ENCODE measurements at regions not wholly inside any gene's neighbourhood (a gene's known extent, or its start where the extent isn't known, plus 50 kb on each side); places are given as distances from the start of the nearest gene placed in this dataset.

DNA sequence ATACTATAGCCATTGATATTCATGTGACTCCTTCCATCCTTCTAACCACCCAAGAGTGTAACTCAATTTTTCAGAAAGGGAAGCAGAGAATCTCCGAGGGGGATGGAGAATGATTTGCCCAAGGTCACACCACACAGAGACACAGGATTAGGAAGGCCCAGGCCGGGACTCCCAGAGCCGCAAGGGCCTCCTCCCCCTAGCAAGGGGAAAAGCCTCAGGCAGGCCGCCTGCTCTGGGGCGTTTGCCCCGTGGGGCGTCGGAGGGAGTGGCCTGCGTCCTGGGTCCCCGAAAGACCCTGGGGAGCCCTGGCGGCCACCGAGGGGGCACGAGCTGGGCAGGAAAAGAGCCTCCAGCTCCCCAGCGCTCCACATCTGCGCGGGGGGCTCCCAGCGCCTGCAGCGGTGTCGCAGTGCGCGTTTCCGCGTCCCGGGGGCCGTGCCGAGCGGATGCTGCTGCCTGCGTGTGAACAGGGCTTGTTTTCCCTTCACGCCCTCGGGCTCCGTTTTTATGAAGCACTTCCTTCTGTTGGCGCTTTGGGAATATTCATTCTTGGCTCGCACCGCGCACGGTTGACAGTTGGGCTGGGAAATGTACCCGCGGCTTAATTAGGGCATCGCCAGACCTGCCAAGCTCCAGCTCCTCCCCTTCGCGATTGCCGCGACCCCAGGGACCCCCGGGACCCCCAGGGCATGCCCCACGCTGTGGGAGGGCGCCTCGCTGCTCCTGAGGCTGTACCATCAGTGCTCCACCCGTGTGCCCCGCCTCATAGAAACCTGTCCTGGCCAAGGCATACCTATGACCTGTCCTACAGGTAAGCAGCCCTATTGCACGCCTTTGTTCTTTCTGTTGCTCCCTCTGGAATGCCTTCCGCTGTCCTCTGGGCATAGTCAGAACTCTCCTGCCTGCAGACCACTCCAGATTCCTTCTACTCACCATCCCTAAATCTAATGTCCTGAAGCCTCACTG is 158.9 kb upstream of the GLI2 start:
- peak; percentile 50 for DNase-seq

DNA sequence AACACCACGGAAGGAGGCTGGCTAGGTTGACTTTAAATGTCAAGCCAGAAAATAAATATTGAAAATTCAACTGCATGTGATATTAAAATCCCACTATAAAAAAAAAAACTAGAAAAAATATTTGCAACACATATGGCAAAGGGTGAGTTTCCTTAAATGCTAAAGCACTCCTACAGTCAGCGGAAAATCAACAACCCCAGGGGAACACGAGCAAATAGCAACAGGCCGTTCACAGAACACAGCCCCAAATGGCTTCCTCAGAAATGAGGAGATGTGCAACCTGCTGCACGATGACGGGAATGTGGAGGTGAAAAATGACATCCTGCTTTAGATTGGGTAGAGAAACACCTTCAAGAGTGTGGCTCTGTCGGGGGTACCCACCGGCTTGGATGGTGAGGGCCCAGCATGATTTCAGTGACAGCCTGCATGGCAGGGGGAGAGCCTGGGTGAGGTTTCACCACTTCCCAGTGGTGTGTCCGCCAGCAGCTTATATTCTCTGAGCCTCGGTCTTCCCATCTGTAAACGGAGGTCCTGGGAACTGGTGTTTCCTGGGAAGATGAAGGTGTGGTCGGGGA is 157.9 kb upstream of the GLI2 start:
- no peak for DNase-seq

DNA sequence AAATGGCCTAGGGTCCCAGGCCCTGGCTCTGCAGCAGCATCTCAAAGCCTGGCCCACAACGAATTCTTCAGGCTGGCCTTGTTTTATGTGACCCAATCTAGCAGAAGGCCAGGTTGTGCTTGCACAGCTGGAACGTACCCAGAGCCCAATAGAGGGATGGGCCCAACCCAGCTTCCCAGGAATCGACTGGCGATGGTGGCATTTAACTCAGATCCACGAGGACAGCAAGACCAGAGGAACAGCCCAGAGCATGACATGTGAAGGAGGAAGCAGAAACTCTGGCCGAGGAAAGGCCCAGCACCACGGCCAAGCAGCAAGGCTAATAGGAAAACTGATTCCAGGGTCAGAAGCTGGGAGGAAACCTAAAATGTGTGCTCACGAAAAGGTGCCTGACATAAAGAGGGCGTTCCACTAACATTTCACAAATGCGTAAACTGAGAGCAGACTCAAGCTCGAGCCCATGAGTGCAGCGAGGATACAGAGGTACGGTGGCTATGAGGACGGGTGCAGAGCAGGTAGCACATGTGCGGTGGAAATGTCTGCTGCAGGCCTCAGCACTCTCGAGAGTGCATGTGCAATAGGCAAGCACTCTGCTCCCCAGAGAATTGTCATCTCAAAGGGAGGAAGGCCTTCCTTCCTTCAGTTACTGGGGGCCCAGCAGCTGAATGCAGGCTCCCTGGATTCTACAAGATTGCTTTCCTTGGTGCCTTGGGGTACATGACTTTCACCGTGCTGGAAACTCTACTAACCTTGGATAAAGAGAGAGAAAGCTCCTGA is 156.9 kb upstream of the GLI2 start:
- DNase-seq: no peak

DNA sequence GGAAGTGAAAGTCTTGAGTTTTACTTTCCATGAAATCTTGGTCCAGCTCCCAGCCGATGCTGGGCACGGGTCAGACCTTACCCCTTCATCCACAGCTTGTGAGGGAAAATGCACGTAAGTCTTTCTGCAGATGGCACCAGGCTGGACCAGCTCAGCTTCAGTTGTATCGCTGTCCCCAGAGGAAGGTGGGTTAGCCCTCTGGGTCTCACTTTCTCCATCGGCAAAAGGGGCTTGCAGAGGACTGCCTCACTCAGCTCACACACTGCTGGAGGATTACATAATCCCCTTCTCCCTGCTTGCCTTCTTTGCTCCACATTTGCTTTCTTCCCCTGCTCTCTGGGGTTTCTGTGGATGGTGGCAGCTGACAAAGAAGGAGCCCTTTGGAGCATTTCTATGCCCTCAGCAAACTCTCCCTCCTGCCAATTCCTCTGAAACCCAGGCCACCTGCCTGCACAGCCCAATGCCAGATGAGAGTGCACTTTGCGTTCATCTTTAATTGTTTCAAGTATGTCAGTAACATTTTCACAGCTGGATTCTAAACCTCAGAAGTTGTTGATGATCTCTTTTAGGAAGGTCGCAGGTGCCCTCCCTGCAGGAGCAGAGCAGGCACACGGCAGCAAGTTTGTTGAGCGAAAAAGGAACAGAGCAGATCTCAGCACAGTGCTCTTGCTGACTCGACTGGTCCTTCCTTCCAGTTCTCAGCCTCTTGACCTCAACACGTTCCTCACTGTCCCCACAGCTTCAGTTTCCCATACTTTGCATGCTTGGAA is 155.6 kb upstream of the GLI2 start:
- DNase-seq: no peak

DNA sequence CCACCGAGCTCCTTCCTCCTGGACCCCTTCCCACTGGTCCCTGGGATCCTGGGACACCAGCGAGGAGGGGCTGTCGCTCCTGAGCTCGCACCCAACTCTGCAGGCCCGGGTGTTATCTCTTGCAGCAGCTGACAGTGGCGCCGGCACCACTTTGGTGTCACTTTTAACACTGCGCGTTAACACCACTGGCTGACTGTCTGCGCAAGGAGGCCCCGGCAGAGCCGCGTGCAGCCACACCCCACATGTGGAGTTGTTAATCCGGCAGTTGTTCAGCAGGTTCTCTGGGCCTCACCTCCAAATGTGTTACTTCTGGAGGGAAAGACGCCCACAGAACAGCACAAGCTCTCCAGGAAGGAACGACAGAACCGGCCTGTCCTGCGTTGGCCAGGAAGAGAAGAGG is 155.0 kb upstream of the GLI2 start:
- DNase-seq: no peak

DNA sequence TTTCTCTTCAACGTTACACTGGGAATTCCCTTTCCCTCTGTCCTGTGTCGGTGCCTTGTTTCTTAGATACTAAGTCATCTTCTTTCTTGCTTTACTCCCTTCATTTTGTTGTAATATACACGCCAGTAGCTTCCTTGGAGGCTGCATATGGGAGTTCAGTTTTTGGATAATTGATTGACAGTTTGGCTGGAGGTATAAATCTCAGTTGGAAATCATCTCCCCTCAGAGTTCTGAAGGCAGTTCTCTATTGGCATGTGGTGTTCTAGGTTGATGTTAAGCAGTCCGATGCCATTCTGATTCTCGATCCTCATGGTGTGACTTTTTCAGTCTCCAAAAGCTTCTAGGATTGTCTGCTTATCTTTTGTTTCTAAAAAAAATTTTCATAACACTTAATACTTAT is 152.5 kb upstream of the GLI2 start:
- DNase-seq: no peak

DNA sequence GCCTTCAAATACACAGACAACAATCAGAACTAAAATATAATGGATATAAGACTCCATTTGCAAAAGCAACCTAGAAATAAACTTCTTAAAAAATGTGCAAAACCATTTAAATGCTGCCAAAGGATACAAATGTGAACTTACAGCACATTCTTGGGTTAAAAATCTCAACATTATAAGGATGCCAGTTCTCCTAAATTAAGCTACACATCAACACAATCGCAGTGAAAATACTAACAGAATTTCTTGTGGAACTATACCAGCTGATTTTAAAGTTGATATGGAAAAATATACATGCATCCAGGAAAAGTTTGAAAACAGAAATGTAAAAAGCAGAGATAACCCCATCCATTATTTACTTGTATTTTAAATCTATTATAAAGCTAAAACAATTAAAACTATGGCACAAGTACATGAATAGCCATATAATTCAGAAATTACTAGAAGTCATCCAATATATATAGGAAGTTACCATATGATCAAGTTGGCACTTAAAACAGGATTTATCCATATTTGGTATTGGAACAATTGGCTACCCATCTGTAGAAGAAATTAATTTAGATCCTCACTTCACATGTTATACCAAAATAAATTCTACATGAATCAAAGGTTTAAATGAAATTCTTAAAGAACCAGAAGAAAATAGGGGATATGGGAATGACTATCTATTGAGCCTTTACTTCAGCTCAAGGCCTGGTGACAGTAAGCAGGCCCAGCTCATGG is 151.7 kb upstream of the GLI2 start:
- no peak for DNase-seq

DNA sequence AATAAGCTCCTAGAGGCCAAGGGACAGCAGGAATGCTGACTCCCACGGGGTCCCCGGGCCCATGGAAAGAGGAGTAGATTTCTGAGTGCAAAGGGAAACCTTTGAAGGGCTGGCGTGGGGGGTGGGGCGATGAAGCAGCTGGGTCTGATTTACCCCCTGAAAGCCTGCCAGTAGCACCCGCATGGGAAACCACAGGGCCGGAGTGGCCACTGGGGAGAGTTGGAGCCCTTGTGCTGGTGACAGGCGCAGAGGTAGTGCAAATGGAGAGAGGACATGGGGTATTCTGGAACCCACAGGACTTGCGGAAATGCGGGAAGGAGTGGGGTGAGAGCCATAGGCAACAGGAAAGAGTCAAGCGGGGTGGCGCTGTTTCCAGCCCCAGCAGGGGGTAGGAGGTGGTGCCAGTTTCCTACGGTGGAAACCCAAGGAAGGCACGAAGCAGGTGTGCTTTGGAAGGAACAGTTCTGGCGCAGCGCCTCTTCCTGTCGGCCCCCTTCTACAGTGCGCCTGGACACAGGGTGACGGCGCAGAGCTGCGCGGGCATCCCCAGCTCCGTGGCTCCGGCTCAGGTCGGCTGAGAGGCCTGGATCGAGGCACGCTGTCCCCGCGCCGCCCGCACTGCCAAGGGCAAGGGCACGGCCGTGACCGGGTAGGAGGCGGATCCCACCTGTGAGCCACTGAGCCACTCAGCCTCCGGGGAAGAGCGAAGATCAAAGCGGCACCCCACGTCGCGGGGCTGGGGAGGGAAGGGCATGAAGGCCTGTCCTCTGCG is 149.0 kb upstream of the GLI2 start:
- no peak for DNase-seq

DNA sequence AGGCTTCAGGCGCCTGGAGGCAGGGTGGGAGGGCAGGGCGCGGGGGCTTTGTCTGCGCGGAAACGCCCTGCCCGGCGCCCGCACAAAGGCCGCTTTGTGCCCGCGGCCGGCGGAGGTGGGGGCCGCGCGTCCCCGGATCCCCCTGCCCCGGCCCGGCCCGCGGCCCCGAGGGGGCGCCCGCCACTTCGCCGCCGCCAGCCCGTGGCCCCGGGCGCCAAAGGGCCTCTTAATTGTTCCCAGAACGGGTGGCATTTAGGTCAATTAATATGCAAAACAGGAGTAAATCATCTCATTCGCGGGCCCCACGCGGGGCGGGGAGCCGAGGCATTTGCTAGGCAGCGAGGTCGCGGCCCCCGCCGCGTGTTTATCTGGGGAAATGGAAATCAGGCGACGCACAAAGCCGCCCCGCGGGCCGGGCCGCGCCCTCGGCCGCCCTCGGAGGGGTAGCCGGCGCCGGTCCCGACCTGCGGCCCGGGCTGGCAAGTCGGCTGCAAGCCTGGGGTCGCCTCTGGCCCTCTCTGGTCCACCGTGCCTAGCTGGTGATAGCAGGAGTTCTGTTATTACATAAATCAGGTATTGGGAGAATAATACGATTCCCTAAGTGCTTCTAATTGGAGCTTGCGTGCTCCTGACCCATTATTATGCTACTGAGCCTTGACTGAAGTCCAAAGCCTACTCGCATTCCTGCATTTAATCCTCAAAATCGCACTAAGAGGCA is 148.2 kb upstream of the GLI2 start:
- DNase-seq: no peak

DNA sequence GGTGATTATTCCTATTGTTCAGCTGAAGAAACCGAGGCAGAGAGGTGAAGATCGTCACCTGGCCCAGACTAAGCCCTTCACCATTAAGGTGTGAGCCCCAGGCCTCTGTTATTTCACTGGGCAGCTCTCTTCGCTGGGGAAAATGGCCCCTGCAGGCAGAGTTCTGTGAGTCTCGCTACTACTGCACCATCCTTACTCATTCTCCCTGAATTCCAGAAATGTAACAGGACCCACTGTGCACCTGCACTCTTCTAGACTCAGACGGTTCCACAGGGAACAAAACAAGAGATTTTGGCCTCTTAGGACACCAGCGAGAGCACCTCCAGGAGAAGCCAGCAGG is 147.7 kb upstream of the GLI2 start:
- no peak for DNase-seq

DNA sequence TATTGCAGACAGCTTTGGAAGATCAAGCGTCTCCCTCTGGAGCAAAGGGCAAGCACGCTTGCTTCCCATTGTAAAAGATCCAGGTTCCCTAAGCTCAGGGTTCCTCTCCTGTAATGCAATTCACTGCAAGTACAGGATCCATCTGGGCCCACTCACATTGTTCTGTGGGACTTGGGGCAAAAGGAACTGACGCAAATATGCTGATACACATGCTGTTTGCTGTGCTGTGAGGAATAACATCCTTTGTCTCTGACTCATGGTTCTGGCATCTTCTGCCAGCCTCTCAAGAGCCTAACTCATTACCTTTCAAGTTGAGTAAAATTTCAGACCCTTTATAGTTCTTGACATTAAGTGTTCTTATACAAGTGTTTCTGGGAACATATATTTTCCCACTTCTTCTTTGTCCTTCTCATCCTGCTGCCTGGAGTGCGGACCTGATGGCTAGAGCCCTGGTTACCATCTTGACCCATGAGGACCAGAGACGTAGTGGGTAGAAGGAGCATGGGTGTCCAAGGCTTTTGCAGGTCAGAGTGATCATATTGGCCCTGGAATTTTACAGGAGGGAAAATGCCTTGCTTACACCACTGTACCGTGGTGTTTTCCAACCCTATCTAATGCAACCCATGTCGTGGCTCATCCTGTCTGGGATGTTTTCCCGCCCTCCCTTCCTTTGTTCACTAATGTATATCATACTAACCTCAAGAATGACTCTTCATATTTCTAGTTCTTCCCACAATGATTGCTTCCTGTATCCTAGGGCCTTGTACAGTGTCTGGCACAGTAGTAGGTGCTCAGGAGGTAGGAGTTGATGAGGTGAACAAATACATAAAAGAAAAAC is 145.7 kb upstream of the GLI2 start:
- DNase-seq: no peak

DNA sequence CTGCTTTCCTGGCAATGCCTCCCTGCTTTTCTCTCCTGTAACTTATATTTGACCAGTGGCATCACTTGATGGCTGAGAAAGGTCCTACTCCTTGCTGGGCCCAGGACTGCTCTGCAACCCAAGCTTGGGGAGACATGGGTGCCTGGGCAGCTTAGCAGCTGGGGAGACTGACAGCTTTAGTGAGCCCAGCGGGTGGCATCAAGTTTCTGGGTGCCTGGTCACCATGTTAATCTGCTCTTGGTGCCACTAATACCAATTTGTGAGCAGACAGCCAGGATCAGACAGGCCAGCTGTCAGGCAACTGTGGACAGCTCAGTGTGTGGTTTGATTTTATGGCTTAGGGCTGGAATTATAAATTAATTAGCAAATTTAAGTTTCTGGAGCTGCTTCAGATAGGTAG is 144.8 kb upstream of the GLI2 start:
- no peak for DNase-seq

DNA sequence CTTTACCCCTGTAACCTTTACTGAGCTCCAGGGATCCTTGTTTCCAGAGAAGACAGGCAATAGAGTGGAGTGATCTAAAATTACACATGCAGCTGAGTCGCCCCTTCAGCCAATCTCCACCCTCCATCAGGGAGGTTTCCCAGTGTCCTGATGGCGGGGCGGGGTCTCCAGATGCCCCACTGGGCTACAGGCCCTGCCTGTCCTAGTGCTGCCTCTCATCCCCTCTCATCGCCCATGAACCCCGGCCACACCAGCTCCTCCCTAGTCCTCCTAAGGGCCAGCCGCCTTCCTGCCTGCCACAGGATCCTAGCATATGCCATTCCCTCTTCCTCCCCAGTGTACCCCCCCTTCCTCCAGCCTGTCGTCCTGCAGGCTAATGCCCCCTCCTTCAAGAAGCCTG is 144.1 kb upstream of the GLI2 start:
- no peak for DNase-seq

DNA sequence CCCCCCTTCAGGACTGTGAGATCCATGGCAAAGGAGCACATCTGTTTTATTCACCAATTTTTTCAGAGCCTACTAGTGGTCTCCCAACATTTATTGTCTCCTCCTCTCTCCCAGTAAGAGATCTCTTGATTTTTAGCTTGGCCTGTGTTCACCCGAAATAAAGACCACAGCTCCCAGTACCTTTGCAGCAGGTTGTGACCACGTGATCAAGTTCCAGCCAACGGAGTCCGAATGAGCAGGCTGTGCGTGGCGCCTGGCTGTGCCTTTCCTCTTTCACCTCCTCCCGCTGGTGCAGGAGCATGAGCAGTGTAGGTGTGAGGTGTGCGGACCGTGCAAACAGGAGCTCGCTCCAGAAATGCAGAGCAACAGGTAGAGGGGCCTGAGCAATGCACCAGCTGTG is 143.6 kb upstream of the GLI2 start:
- DNase-seq: no peak

DNA sequence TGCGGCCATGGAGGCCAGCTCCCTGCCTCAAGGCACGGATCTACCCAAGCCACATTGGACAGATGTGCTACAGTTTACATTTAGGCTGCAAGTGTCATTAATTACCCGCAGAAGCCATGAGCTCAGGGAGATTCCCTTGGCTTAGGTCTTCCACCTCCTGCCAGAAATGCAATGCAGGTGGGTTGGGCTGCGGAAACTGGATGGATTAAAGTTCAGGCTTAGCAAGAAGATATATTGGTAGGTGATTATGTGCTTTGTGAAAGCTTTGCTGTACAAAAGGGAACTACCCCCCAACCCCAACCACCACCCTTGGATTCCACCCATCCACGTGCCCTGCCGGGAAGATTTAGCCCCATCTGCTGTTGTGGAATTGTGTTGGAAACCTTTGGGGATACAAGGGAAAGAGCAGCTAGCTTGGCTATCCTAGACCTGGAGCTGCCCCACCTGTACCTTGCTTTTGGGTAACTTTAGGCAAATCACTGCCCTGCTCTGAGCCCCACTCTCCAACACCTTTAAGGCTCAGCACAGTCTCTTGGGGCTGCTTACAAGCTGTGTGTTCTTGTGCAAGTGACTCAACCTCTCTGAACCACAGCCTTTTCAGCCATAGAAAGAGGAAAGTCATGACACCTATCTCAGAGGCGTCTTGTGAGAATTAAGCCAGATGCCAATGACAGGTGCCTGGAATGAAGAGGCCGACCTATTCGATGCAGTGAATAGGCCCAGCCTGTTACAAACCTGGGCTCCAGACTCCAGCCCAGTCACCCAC is 141.6 kb upstream of the GLI2 start:
- no peak for DNase-seq

DNA sequence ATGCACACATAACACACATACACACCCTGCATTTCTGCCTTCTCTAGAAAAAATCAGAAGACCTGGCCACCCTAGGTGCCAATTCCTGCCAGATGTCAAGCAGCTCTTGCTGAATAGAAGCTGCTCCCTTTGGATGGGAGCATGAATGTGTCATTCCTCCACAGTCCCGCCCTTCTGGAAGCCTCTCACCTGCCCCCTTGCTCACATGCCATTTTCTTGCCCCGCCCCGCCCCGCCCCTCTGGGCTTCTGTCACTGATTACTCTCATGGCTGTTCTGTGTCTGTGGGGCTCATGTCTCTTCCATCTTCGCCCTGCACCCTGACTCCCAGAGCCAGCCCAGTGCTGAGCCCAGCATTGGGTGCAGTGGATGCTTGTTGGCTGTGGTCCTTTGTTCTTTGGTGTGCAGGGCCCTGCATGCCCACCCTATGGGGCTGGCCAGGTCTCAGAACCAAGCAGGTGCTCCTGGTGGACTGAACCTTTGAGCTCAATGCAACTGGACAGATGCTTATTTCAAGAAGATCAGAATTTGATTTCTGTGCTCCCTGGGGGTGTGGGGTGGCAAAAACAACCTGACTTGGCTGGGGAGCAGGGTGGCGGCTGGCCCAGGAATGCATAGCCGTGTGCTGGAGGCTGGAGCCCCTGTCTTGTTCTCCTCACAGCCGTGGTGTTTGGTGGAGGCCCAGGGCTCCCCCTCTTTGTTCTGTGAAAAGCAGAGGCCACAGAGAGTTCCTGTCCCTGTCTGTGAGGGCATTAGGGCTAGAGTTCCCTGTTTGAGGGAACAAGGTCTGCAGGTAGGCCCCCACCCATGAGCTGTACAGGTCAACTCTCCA is 140.6 kb upstream of the GLI2 start:
- no peak for DNase-seq

DNA sequence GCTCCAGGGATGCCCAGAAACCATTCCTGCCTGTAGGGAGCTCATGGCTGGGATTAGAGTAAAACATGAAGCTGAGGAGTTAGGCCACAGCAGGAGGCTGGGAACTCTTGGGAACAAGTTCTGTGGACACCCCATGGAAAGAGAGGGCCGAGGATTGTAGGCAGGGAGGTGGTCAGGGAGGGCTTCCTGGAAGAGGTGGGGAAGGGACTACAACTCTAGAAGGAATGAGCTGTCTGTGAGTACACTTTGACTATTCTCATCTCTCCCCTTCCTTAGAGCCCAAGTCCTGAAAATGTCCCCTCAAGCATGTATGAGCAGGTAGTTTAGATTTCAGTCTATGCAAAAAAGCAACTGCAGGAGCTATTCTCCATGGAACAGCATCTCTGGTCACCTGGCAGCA is 139.9 kb upstream of the GLI2 start:
- DNase-seq: no peak

DNA sequence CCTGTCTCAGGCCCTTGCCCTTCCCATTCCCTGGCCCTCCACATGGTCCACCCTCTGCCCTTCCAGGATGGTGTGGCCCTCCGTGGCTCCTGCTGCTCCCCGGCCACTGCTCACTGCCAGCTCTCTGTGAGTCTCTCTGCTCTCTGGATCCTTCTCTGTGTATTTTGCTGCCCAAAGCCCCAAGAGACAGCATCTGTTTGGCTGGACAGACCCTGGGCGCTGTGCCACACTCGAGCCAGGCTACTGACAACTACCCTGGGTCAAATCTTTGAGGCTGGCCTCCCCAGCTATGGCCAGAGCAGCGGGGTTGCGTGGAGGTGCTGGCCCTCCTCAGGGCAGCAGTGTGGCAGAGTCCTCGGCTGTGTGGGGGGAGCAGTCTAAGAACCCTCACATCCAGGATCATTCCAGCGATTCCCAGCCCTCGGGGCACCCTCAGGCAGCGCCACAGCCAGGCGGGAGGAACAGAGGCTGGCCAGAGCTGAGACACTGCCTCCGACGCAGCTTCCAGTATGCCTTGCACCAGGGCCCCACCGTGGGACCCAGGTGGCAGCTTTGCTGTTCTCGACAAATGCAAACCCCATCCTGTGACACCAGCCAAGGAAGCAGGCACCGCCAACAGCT is 139.4 kb upstream of the GLI2 start:
- no peak for DNase-seq

Data from right hindlimb (tissue), 1 donor.